Stimulated activated CD8-positive, alpha-beta memory T cell treated with anti-CD3 and anti-CD28 coated beads, Interleukin-4, amount 100 ng/mL, for 24 hours (primary cell): ENCODE measurements at regions not wholly inside any gene's neighbourhood (a gene's known extent, or its start where the extent isn't known, plus 50 kb on each side); places are given as distances from the start of the nearest gene placed in this dataset.

ENCODE experiments used
- DNase-seq: peaks from one replicate; pipeline ENCODE4 v3.0.0-alpha.2; 2020; ENCODE audit warnings: low read depth

GRCh38 chrX:11059933-11060332 lies 51.2 kb upstream of the HCCS start:
- DNase-seq = no peak
